ENCODE measurements at regions not wholly inside any gene's neighbourhood (a gene's known extent, or its start where the extent isn't known, plus 50 kb on each side); places are given as distances from the start of the nearest gene placed in this dataset.

DNA sequence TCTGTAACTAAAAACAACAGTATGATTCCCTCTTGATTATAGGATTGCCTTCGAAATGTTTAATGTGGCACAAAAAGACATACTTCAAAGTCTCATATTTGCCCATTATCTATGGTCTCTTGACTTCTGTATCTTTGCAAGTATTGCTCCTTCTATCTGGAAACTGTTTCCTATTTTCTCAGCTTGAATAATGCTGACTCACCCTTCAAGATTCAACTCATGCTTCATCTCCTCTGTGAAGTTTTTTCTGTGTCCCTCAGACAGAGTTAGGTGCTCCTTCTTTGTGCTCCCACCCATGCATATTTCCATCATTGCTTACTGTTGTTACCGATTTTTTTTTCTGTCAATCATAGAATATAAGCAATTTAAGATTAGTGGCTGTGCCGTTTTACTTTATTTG is 192.8 kb upstream of the ROBO1 start:
- TF ChIP-seq POLR2A (IDR thresholded peaks at IDR 0.05) (no peak), CTCF (IDR thresholded peaks at IDR 0.05) (no peak), POLR2AphosphoS5 (IDR thresholded peaks at IDR 0.05) (no peak)

Data from suprapubic skin (tissue), 4 donors.